ENCODE measurements at regions not wholly inside any gene's neighbourhood (a gene's known extent, or its start where the extent isn't known, plus 50 kb on each side); places are given as distances from the start of the nearest gene placed in this dataset.

- TF ChIP-seq CTCF (IDR thresholded peaks at IDR 0.05) = no peak
- no peak for TF ChIP-seq POLR2A (IDR thresholded peaks at IDR 0.05)
These were observed 115.7 kb downstream of the NCOR2 start for GRCh38 chr12:124451637-124452243.
